Thymus (tissue), 11 donors: ENCODE measurements at regions not wholly inside any gene's neighbourhood (a gene's known extent, or its start where the extent isn't known, plus 50 kb on each side); places are given as distances from the start of the nearest gene placed in this dataset.

Experiments
- DNase-seq, 9 donors: peaks; one replicate each; pipeline ENCODE4 v3.0.0-alpha.2; 2013; ENCODE audit warnings: low spot score in 9 of 9, low read depth in 6 of 9, missing footprints in 1 of 9
- H3K27ac ChIP-seq, 2 donors: one replicate each; pipeline ENCODE4 v1.5.1; 2013; ENCODE audit warnings: control low read depth in 1 of 2, low read depth in 1 of 2, low read length in 1 of 2, mild to moderate bottlenecking in 1 of 2, moderate library complexity in 1 of 2
- H3K27me3 ChIP-seq, 2 donors: one replicate each; pipeline ENCODE4 v1.5.1; 2013; ENCODE audit warnings: low read length in 1 of 2; ENCODE audit not compliant: control insufficient read depth in 2 of 2, insufficient read depth in 1 of 2
- H3K36me3 ChIP-seq, 2 donors: one replicate each; pipeline ENCODE4 v1.5.1; 2013; ENCODE audit warnings: low read length in 1 of 2, mild to moderate bottlenecking in 1 of 2, moderate library complexity in 1 of 2; ENCODE audit not compliant: control insufficient read depth in 2 of 2, insufficient read depth in 2 of 2
- H3K4me1 ChIP-seq, 2 donors: one replicate each; pipeline ENCODE4 v1.5.1; 2013; ENCODE audit warnings: low read length in 2 of 2; ENCODE audit not compliant: control insufficient read depth in 2 of 2, insufficient read depth in 2 of 2
- H3K4me3 ChIP-seq, 2 donors: one replicate each; pipeline ENCODE4 v1.5.1; 2013; ENCODE audit warnings: low read length in 2 of 2, control low read depth in 1 of 2, mild to moderate bottlenecking in 1 of 2
- H3K9me3 ChIP-seq, 2 donors: one replicate each; pipeline ENCODE4 v1.5.1; 2013; ENCODE audit warnings: low read length in 1 of 2, mild to moderate bottlenecking in 1 of 2; ENCODE audit not compliant: control insufficient read depth in 2 of 2, insufficient read depth in 1 of 2
- WGBS: extraction: QIAGEN DNeasy Blood & Tissue Kit; methylation state at CpG from one replicate; pipeline ENCODE4 v1.1.7; 2013; 5-methylcytosine and 5-hydroxymethylcytosine counted together
- donor health status: healthy.

DNA sequence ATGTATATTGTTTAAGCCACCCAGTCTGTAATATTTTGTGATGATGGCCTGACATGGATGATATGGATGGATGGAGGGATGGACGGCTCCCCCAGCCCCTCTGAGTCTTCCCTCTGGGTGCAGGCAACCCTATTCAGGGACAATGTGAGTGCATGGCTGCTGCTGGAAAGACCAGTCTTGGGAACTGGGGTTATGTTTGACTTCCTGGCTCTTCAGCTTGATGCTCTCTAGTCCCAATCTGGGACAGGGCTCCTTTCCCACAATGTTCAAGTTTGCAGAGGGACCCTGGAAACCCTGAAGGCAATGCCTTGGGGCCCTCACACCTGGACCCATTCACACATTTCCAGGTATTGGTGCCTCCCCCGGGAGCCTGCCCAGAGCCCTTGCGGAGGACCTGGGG is 52.3 kb upstream of the RET start:
- no peak overlapping the region for H3K27ac ChIP-seq
- H3K9me3 ChIP-seq: no peaks in the 10 kb centered on the region
- peaks cover 0 to 6% of the 10 kb centered on the region in 2 donors for H3K27me3 ChIP-seq
- no peaks in the 10 kb centered on the region for H3K4me1 ChIP-seq
- H3K4me3 ChIP-seq: no peak overlapping the region
- no peaks in the 10 kb centered on the region for H3K36me3 ChIP-seq
- DNase-seq: no peak
- 93% methylated on average over 3 of the region's 3 CpGs for WGBS

DNA sequence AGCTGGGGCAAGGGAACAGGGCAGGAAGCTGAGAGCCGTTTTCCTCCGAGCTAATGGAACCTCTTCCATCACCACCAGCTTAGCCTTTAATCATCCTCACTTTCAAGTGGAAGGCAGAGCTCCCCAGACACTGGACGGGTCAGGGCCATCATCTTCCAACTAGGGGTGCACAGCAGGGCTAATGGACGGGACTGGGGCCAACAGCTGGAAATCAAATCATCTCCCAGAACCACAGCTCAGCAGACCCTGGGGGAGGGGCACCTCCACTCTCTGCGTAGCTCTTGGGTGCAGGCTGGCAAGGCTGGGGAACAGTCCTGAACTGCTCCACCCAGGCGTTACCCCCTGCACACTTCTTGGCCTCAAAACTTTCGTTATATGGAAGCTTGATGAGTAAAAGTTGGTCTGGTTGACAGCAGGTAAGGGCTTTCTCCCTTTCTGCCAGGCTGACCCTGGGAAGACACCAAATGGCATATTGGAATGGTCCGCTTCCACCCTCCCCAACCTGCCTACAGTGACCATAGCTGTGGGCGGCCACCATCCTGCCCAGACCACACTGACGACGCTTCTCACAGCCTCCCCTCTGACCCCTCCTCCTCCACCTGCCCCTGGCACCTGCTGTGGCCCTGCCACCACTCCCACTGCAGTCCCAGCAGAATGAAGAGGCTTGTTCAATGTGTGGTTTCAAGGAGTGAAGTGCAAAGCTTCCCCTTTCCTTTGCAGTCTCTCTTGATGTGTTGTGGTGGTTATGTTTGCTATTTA is 51.7 kb upstream of the RET start:
- Histone ChIP-seq H3K36me3 (no peaks in the 10 kb centered on the region), H3K4me1 (no peaks in the 10 kb centered on the region), H3K27ac (no peak overlapping the region), H3K4me3 (no peak overlapping the region), H3K27me3 (peaks cover 0 to 6% of the 10 kb centered on the region in 2 donors), H3K9me3 (no peaks in the 10 kb centered on the region)
- WGBS: 69% methylated on average over 11 of the region's 11 CpGs
- DNase-seq: no peak

DNA sequence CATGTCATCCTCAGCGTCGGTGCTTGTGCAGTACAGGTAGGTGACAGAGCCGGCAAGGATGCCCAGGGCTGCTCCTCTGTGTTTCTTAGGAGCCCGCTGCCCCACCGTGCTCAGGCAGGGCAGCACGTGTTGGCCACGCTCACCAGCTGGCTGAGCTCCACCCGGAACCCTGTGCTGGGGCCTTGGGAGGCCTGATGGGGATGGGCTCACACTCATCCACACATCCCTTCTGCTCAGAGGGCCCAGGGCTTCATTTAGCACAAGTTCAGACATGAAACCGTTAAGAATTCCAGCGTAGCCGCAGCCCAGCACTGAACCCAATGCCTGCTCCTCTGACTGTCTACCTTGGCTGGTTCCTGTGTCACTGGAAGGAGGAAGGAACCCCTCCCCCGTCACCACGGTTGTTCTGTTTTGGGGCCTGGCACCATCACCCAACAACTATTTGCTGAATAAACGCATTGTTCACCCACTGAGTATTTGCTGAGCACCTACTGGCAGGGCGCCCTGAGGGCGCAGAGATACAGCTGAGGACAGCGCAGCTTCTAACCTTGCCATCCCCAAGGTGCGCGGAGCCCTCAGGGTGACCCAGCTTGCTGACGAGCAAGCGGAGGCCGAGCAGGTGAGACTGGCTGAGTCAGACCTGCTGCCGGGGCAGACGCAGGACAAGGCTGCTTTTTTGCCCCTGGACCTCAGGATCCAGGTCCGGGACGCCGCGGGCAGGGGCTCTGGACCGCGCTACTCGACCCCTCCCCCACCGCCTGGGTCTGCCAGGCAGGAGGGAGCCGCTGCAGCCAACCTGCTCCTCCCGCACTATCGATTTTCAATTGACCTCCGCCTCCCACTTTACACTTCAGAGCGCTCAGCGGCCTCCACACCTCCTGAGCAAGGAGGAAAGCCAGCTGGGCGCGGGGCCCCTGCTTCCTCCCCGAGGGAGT is 50.6 kb upstream of the RET start:
- Histone ChIP-seq H3K36me3 (no peaks in the 10 kb centered on the region), H3K4me3 (no peak overlapping the region), H3K27me3 (peaks cover 0 to 6% of the 10 kb centered on the region in 2 donors), H3K4me1 (no peaks in the 10 kb centered on the region), H3K9me3 (no peaks in the 10 kb centered on the region), H3K27ac (no peak overlapping the region)
- DNase-seq: no peak
- WGBS: 75% methylated on average over 41 of the region's 41 CpGs
